ENCODE measurements at regions not wholly inside any gene's neighbourhood (a gene's known extent, or its start where the extent isn't known, plus 50 kb on each side); places are given as distances from the start of the nearest gene placed in this dataset.

DNA sequence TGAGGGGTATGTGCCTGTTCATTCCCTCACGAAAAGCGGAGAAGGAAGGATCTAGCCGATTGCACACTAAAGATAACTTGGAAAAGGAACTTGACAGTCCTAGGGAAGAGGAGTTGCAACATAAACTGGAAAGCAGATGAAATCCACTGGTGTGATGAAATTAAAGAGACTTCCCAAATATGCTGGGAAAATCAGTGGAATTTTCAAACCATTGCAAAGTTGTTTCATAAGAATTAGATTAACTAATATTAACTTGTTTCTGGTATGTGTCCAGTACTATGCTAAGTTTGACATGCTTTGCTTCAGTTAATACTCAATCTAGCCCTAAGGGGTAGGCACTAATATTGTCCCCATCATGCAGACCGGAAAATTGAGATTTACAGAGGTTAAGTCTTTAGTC, 222.7 kb downstream of the IKZF2 start:
- no peak for DNase-seq

DNA sequence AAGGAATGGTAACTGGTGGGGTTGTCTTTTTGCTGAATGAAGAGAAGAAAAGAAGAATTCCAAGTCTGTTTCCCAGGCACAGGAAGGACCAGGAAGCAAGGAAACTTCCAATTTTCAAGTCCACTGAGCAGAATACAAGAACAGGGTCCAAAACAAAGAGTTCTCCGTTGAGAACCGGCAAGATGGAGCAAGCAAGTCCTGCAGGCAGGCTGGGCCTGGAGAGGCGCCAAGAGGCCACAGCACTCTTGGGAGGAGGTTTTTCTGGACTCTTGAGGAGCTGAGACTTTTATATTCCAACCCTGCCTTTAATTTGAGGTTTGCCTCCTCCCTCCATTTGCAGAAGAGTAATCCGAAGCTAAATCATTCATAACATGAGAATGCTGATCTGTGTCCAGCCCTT, 224.5 kb downstream of the IKZF2 start:
- H3K4me3 ChIP-seq (ENCODE audit: low read depth, low read length): no peak overlapping the region
- no peaks in the 10 kb centered on the region for H3K27me3 ChIP-seq
- H3K36me3 ChIP-seq: no peaks in the 10 kb centered on the region
- H3K4me1 ChIP-seq: no peaks in the 10 kb centered on the region
- no peak for DNase-seq
- no peaks in the 10 kb centered on the region for H3K9me3 ChIP-seq
- TF ChIP-seq, protein P1, sequence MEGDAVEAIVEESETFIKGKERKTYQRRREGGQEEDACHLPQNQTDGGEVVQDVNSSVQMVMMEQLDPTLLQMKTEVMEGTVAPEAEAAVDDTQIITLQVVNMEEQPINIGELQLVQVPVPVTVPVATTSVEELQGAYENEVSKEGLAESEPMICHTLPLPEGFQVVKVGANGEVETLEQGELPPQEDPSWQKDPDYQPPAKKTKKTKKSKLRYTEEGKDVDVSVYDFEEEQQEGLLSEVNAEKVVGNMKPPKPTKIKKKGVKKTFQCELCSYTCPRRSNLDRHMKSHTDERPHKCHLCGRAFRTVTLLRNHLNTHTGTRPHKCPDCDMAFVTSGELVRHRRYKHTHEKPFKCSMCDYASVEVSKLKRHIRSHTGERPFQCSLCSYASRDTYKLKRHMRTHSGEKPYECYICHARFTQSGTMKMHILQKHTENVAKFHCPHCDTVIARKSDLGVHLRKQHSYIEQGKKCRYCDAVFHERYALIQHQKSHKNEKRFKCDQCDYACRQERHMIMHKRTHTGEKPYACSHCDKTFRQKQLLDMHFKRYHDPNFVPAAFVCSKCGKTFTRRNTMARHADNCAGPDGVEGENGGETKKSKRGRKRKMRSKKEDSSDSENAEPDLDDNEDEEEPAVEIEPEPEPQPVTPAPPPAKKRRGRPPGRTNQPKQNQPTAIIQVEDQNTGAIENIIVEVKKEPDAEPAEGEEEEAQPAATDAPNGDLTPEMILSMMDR (IDR thresholded peaks at IDR 0.05; ENCODE audit: low read depth, low read length): no peak

More for the DNA sequence above, 222.7 kb downstream of the IKZF2 start:
- Histone ChIP-seq H3K4me3 (ENCODE audit: low read depth, low read length) (no peak overlapping the region), H3K27me3 (no peaks in the 10 kb centered on the region), H3K36me3 (no peaks in the 10 kb centered on the region), H3K9me3 (no peaks in the 10 kb centered on the region; the same call in 1 of the 2 replicates), H3K4me1 (no peaks in the 10 kb centered on the region)
- TF ChIP-seq, protein P1 (IDR thresholded peaks at IDR 0.05; ENCODE audit: low read depth, low read length): no peak

DNA sequence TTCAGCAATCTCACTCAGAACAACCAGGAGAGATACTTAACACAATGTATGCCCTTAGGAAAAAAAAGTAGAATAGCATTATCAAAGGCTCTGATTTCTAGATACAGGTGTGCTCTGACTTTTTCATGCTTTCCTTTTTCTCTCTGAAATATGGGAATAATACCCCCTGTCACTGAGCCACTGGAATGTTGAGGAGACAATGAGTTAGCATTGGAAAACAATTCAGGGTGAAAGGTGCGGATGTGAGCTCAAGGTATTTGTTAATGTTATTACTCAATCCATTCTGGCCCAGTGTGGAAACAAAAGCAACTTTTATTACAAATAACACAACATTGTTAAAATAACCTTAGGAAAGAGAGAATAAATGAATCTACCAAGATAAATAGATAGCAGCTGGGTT, 228.0 kb downstream of the IKZF2 start:
- Histone ChIP-seq H3K4me1 (no peaks in the 10 kb centered on the region), H3K36me3 (no peaks in the 10 kb centered on the region), H3K4me3 (ENCODE audit: low read depth, low read length) (no peak overlapping the region), H3K27me3 (peaks cover 5% of the 10 kb centered on the region; the same call in 1 of the 2 replicates), H3K9me3 (no peaks in the 10 kb centered on the region)
- TF ChIP-seq, protein P1 (IDR thresholded peaks at IDR 0.05; ENCODE audit: low read depth, low read length): no peak
- no peak for DNase-seq

DNA sequence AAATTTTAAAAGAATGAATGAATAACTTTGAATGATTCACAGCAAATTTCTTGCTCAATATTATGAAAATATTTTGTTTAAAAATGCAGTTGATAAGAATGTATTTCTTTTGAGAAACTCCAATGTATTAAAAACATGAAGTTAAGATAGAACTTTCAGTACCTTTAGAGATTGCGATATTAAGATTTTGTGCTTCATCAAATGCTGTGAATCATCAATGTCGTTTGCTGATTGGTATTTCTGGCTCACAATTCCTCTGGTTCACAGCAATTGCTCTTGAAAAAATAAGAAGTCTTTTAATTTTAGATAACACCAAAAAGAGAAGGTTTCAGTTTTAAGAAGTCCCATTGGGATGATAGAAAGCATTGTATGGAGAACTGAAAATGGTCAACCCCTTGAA, 228.7 kb downstream of the IKZF2 start:
- TF ChIP-seq, protein P1 (IDR thresholded peaks at IDR 0.05; ENCODE audit: low read depth, low read length): no peak
- Histone ChIP-seq H3K4me1 (no peaks in the 10 kb centered on the region), H3K27me3 (peaks cover 5% of the 10 kb centered on the region; the same call in 1 of the 2 replicates), H3K36me3 (no peaks in the 10 kb centered on the region), H3K4me3 (ENCODE audit: low read depth, low read length) (no peak overlapping the region), H3K9me3 (no peaks in the 10 kb centered on the region)
- no peak for DNase-seq

DNA sequence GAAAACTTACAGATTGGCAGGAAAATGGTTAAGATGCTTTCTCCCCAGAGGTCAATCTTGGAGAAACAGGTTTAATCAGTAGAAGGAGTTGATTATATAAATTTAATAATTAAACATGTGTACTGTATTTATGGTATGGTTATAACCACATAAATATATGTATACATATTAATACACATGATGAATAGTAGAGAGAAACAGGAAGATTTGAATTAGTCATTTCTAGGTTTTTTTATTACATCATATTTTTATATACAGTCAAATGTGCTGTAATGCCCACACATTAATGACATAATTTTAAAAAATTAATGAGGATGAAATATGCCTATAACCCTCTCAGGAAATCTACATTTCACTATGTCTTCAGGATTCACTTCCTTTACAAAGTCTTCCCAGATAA, 229.7 kb downstream of the IKZF2 start:
- Histone ChIP-seq H3K9me3 (no peaks in the 10 kb centered on the region), H3K4me1 (no peaks in the 10 kb centered on the region), H3K36me3 (no peaks in the 10 kb centered on the region), H3K27me3 (peaks cover 5% of the 10 kb centered on the region; the same call in 1 of the 2 replicates), H3K4me3 (ENCODE audit: low read depth, low read length) (no peak overlapping the region)
- no peak for DNase-seq
- TF ChIP-seq, protein P1 (IDR thresholded peaks at IDR 0.05; ENCODE audit: low read depth, low read length): no peak

DNA sequence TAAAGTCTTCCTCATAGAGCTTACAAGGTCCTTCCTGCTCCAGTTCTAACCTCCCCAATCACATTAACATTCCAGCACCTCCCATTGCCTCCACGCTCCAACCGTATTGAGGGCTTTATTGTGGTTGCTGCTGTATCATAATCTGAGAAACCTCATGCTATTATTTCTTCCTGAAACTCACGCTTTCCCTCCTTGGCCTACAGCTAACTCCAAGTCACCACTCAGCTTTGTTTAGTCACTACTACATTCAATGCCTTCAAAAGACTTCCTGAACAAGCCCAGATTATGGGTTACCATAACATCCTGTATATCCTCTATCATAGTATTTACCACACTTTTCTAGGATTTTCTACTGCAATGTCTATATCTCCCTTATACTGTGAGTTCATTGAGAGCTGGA, 230.4 kb downstream of the IKZF2 start:
- H3K36me3 ChIP-seq: no peaks in the 10 kb centered on the region
- no peak overlapping the region for H3K4me3 ChIP-seq (ENCODE audit: low read depth, low read length)
- no peak for DNase-seq
- H3K4me1 ChIP-seq: no peaks in the 10 kb centered on the region
- TF ChIP-seq, protein P1 (IDR thresholded peaks at IDR 0.05; ENCODE audit: low read depth, low read length): no peak
- peaks cover 5% of the 10 kb centered on the region; the same call in 1 of the 2 replicates for H3K27me3 ChIP-seq
- H3K9me3 ChIP-seq: no peaks in the 10 kb centered on the region

Measured in BE2C (cell line).